ENCODE measurements at regions not wholly inside any gene's neighbourhood (a gene's known extent, or its start where the extent isn't known, plus 50 kb on each side); places are given as distances from the start of the nearest gene placed in this dataset.

DNA sequence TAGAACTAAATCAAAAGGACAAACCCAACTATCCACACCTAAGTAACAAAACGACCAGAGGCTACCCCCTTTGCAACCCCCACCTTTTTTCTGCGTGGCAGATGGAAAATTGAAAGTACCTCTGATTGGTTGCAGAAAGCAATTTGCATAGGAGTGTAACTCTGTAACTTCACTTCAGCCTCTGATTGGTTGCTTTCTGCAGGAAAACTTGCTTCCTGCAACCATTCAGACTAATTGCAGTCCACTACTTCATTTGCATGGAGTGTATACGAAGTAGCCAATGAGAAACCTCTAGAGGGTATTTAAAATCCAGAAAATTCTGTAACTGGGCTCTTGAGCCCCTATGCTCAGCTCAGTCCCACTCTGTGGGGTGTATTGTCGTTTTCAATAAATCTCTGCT is 129.1 kb upstream of the OLIG3 start:
- H3K27ac ChIP-seq (ENCODE audit: low read depth in 1 of 2, low read length in 1 of 2) = no peak overlapping the region
- H3K4me1 ChIP-seq (ENCODE audit: control insufficient read depth in 5 of 5, insufficient read depth in 5 of 5, low read length in 5 of 5) = no peaks in the 10 kb centered on the region
- no peak overlapping the region for H3K4me3 ChIP-seq
- no peak overlapping the region for H3K9ac ChIP-seq (ENCODE audit: insufficient read depth in 1 of 2, low read length in 2 of 2)
- 61 to 75% methylated on average over 4 of the region's 4 CpGs for WGBS, 2 donors
- no peaks in the 10 kb centered on the region for H3K27me3 ChIP-seq (ENCODE audit: control insufficient read depth in 3 of 3, insufficient read depth in 3 of 3, low read length in 2 of 3)
- no peaks in the 10 kb centered on the region for H3K36me3 ChIP-seq (ENCODE audit: control insufficient read depth in 4 of 4, insufficient read depth in 4 of 4, low read length in 4 of 4)
- TF ChIP-seq, protein P1, sequence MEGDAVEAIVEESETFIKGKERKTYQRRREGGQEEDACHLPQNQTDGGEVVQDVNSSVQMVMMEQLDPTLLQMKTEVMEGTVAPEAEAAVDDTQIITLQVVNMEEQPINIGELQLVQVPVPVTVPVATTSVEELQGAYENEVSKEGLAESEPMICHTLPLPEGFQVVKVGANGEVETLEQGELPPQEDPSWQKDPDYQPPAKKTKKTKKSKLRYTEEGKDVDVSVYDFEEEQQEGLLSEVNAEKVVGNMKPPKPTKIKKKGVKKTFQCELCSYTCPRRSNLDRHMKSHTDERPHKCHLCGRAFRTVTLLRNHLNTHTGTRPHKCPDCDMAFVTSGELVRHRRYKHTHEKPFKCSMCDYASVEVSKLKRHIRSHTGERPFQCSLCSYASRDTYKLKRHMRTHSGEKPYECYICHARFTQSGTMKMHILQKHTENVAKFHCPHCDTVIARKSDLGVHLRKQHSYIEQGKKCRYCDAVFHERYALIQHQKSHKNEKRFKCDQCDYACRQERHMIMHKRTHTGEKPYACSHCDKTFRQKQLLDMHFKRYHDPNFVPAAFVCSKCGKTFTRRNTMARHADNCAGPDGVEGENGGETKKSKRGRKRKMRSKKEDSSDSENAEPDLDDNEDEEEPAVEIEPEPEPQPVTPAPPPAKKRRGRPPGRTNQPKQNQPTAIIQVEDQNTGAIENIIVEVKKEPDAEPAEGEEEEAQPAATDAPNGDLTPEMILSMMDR (IDR thresholded peaks at IDR 0.05; ENCODE audit: control extremely low read depth, extremely low read depth) = no peak
- ATAC-seq (ENCODE audit: insufficient read depth, low FRiP score) (no peak), DNase-seq (no peak)
- peaks cover 0 to 2% (median 0%) of the 10 kb centered on the region in 4 donors for H3K9me3 ChIP-seq (ENCODE audit: control insufficient read depth in 4 of 4, insufficient read depth in 3 of 4, low read length in 3 of 4)

DNA sequence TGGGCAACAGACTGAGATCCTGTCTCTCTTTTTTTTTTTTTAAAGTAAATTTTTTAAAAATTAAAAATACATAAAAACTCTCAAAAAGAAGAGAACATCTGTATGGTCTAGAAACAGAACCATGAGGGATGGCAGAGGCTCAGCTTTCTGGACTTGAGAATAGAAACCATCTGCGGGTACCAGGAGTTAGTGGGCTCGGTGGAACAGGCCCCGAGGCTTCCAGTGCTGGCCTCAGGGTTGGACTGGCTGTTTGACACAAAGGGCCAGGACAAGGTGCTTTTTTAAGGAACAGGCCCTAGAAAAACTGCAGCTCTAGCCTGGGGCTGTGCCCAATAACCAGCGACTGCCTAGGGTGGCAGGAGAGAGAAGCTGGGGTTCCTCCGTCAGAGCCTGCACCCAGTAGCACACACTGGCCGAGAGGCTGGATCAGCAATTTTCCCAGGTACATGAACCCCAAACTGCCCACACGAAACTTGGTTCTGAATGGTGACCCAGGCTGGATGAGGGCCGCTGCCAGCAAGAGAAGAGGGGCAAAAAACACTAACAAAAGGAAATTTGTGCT is 131.0 kb upstream of the OLIG3 start:
- TF ChIP-seq, protein P1 (IDR thresholded peaks at IDR 0.05; ENCODE audit: control extremely low read depth, extremely low read depth) = no peak
- 92 to 97% methylated on average over 8 of the region's 8 CpGs for WGBS, 2 donors

DNA sequence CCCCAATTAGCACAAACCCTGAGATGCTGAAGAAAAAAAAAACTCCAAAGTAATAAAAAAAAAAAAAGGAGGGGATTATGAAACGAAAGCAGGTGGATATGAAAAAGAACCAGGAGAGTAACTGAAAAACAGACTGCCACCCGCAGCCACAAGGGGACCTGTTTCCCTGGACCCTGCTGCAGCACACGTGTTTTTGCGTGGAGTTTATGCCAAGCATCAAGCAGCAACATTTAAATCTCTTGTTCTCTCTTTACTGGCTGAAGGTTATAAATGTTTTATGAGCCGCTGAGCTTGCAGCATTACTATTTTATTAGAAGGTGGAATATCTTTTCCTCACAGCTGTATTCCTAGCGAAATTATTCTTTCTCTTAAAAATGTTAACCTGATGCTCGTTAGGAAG is 131.6 kb upstream of the OLIG3 start:
- no peak overlapping the region for H3K4me3 ChIP-seq
- no peak for DNase-seq
- no peaks in the 10 kb centered on the region for H3K27me3 ChIP-seq (ENCODE audit: control insufficient read depth in 3 of 3, insufficient read depth in 3 of 3, low read length in 2 of 3)
- WGBS, 2 donors = 83 to 86% methylated on average over 7 of the region's 7 CpGs
- H3K9ac ChIP-seq (ENCODE audit: insufficient read depth in 1 of 2, low read length in 2 of 2) = no peak overlapping the region
- H3K4me1 ChIP-seq (ENCODE audit: control insufficient read depth in 5 of 5, insufficient read depth in 5 of 5, low read length in 5 of 5) = peaks cover 0 to 2% (median 0%) of the 10 kb centered on the region in 5 donors
- H3K9me3 ChIP-seq (ENCODE audit: control insufficient read depth in 4 of 4, insufficient read depth in 3 of 4, low read length in 3 of 4) = no peaks in the 10 kb centered on the region
- H3K36me3 ChIP-seq (ENCODE audit: control insufficient read depth in 4 of 4, insufficient read depth in 4 of 4, low read length in 4 of 4) = no peaks in the 10 kb centered on the region
- TF ChIP-seq, protein P1 (IDR thresholded peaks at IDR 0.05; ENCODE audit: control extremely low read depth, extremely low read depth) = no peak
- no peak for ATAC-seq (ENCODE audit: insufficient read depth, low FRiP score)
- no peak overlapping the region for H3K27ac ChIP-seq (ENCODE audit: low read depth in 1 of 2, low read length in 1 of 2)

More for the DNA sequence above, 131.0 kb upstream of the OLIG3 start:
- Histone ChIP-seq H3K9me3 (ENCODE audit: control insufficient read depth in 4 of 4, insufficient read depth in 3 of 4, low read length in 3 of 4) (peaks cover 0 to 2% (median 0%) of the 10 kb centered on the region in 4 donors), H3K27me3 (ENCODE audit: control insufficient read depth in 3 of 3, insufficient read depth in 3 of 3, low read length in 2 of 3) (no peaks in the 10 kb centered on the region), H3K4me3 (no peak overlapping the region), H3K9ac (ENCODE audit: insufficient read depth in 1 of 2, low read length in 2 of 2) (no peak overlapping the region), H3K36me3 (ENCODE audit: control insufficient read depth in 4 of 4, insufficient read depth in 4 of 4, low read length in 4 of 4) (no peaks in the 10 kb centered on the region), H3K27ac (ENCODE audit: low read depth in 1 of 2, low read length in 1 of 2) (no peak overlapping the region), H3K4me1 (ENCODE audit: control insufficient read depth in 5 of 5, insufficient read depth in 5 of 5, low read length in 5 of 5) (no peaks in the 10 kb centered on the region)
- DNase-seq (no peak), ATAC-seq (ENCODE audit: insufficient read depth, low FRiP score) (no peak)

DNA sequence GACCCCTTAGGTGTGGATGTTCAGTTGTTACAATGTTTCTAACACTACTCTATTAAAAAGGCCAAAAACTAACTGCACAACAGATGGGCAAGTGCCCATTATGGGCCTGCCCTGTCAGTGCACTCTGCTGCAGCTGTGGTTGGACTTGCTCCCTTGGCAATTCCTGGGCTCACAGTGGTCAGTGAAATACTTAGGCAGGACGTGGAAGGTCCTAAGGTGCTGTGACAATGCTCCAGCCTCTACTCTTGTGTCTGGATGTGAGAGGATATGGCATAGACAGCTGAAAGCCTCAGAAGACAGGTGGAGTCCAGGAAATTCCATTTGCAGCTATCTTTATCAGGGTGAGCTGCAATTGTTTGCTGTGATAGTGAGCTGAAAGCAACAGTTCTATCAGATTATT is 136.5 kb upstream of the OLIG3 start:
- ATAC-seq (ENCODE audit: insufficient read depth, low FRiP score) (no peak), DNase-seq (no peak)
- Histone ChIP-seq H3K9ac (ENCODE audit: insufficient read depth in 1 of 2, low read length in 2 of 2) (no peak overlapping the region), H3K27me3 (ENCODE audit: control insufficient read depth in 3 of 3, insufficient read depth in 3 of 3, low read length in 2 of 3) (no peaks in the 10 kb centered on the region), H3K9me3 (ENCODE audit: control insufficient read depth in 4 of 4, insufficient read depth in 3 of 4, low read length in 3 of 4) (no peaks in the 10 kb centered on the region), H3K4me1 (ENCODE audit: control insufficient read depth in 5 of 5, insufficient read depth in 5 of 5, low read length in 5 of 5) (peaks cover 0 to 2% (median 0%) of the 10 kb centered on the region in 5 donors), H3K36me3 (ENCODE audit: control insufficient read depth in 4 of 4, insufficient read depth in 4 of 4, low read length in 4 of 4) (no peaks in the 10 kb centered on the region), H3K4me3 (no peak overlapping the region), H3K27ac (ENCODE audit: low read depth in 1 of 2, low read length in 1 of 2) (no peak overlapping the region)
- TF ChIP-seq, protein P1 (IDR thresholded peaks at IDR 0.05; ENCODE audit: control extremely low read depth, extremely low read depth) = no peak
- 58 to 59% methylated on average over 1 of the region's 1 CpG for WGBS, 2 donors
